OCI-LY3 (cell line): ENCODE measurements at regions not wholly inside any gene's neighbourhood (a gene's known extent, or its start where the extent isn't known, plus 50 kb on each side); places are given as distances from the start of the nearest gene placed in this dataset.

Experiments used
- H2AFZ ChIP-seq: fragments of 200-600, 300-600 bp; shearing (Covaris generic); 2 replicates; pipeline ENCODE4 v1.6.0; 2014; ENCODE audit warnings: antibody characterized with exemption, low read depth, low read length
- H3K27ac ChIP-seq: fragments of 200-600, 300-600 bp; sonication (generic); 2 replicates; pipeline ENCODE4 v1.5.1; 2014; ENCODE audit warnings: mild to moderate bottlenecking, low read length, moderate library complexity, mixed read lengths
- H3K27me3 ChIP-seq: fragments of 200-600, 300-600 bp; sonication (generic); 2 replicates; pipeline ENCODE4 v1.6.1; 2014; ENCODE audit warnings: low read depth, low read length, mixed read lengths
- H3K36me3 ChIP-seq: fragments of 200-600, 300-600 bp; sonication (generic); replicated peaks from 2 replicates; pipeline ENCODE3; 2014; ENCODE audit warnings: low read depth, low read length, mixed read lengths
- H3K4me1 ChIP-seq: fragments of 300-600, 200-600 bp; sonication (generic); 2 replicates; pipeline ENCODE4 v1.6.1; 2014; ENCODE audit warnings: low read length, mixed read lengths
- H3K4me2 ChIP-seq: fragments of 200-600, 300-600 bp; sonication (generic); 2 replicates; pipeline ENCODE4 v1.6.1; 2014; ENCODE audit warnings: low read length, mixed read lengths
- H3K4me3 ChIP-seq: fragments of 300-600, 200-600 bp; sonication (generic); 2 replicates; pipeline ENCODE4 v1.5.1; 2014; ENCODE audit warnings: antibody characterized with exemption, mild to moderate bottlenecking, low read length, moderate library complexity
- H3K79me2 ChIP-seq: fragments of 300-600, 200-600 bp; shearing (Covaris generic); 2 replicates; pipeline ENCODE4 v1.6.1; 2014; ENCODE audit warnings: mild to moderate bottlenecking, low read length, mixed read lengths
- H3K9ac ChIP-seq: fragments of 300-600, 200-600 bp; shearing (Covaris generic); 2 replicates; pipeline ENCODE4 v1.6.0; 2014; ENCODE audit warnings: mild to moderate bottlenecking, low read length, moderate library complexity
- H3K9me3 ChIP-seq: fragments of 200-600, 300-600 bp; shearing (Covaris generic); 2 replicates; pipeline ENCODE4 v1.6.1; 2014; ENCODE audit warnings: low read length, mixed read lengths; ENCODE audit not compliant: insufficient read depth
- H4K20me1 ChIP-seq: fragments of 200-600, 300-600 bp; sonication (generic); 2 replicates; pipeline ENCODE4 v1.6.1; 2016; ENCODE audit warnings: low read length, mixed read lengths; ENCODE audit not compliant: insufficient read depth
- EZH2phosphoT487 ChIP-seq: fragments of 200-600 bp; shearing (Covaris generic); IDR thresholded peaks from 2 replicates; pipeline ENCODE4 v1.6.1; 2018; ENCODE audit warnings: antibody characterized with exemption, mixed run types, low read depth
- TF ChIP-seq, protein P1 (sequence below): fragments of 200-600, 300-600 bp; sonication (generic); IDR thresholded peaks from 2 replicates; pipeline ENCODE4 v1.5.1; 2014; ENCODE audit warnings: antibody characterized with exemption, low read length, low read depth

- Histone ChIP-seq H3K4me2 (no peak overlapping the region), H3K4me1 (no peaks in the 10 kb centered on the region), H3K27me3 (no peaks in the 10 kb centered on the region), H3K4me3 (no peak overlapping the region), H3K9me3 (no peaks in the 10 kb centered on the region), H3K36me3 (no peaks in the 10 kb centered on the region), H4K20me1 (no peaks in the 10 kb centered on the region), H3K27ac (no peak overlapping the region), H3K9ac (no peak overlapping the region), H3K79me2 (no peaks in the 10 kb centered on the region), H2AFZ (no peak overlapping the region)
- TF ChIP-seq EZH2phosphoT487, result no peak
- TF ChIP-seq, protein P1, sequence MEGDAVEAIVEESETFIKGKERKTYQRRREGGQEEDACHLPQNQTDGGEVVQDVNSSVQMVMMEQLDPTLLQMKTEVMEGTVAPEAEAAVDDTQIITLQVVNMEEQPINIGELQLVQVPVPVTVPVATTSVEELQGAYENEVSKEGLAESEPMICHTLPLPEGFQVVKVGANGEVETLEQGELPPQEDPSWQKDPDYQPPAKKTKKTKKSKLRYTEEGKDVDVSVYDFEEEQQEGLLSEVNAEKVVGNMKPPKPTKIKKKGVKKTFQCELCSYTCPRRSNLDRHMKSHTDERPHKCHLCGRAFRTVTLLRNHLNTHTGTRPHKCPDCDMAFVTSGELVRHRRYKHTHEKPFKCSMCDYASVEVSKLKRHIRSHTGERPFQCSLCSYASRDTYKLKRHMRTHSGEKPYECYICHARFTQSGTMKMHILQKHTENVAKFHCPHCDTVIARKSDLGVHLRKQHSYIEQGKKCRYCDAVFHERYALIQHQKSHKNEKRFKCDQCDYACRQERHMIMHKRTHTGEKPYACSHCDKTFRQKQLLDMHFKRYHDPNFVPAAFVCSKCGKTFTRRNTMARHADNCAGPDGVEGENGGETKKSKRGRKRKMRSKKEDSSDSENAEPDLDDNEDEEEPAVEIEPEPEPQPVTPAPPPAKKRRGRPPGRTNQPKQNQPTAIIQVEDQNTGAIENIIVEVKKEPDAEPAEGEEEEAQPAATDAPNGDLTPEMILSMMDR, result no peak
Observed at GRCh38 chr20:21936261-21936660, 230.8 kb downstream of the PAX1 start.

DNA sequence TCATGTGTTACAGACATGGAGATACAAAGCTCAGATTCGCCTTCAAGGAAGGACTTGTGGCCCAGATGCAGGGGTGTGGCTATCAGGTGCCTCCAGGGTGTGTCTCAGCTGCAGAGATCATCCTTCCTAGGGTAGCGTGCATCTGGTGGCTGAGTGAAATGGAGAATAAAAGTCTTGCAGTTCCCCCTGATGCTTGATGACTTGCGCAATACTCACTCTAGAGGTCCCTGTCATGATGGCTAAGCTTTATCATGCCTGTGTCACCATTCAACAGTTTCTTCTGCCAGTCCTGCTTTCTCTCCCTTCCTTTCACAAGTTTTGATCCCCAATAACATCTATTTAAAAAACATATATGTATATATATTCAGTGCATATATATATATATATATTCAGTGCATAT, 228.1 kb downstream of the PAX1 start:
- Histone ChIP-seq H3K36me3 (no peaks in the 10 kb centered on the region), H3K27me3 (no peaks in the 10 kb centered on the region), H3K9ac (no peak overlapping the region), H3K4me1 (no peaks in the 10 kb centered on the region), H2AFZ (no peak overlapping the region), H3K4me3 (no peak overlapping the region), H3K4me2 (no peak overlapping the region), H3K27ac (no peak overlapping the region), H3K79me2 (no peaks in the 10 kb centered on the region), H4K20me1 (no peaks in the 10 kb centered on the region), H3K9me3 (no peaks in the 10 kb centered on the region)
- TF ChIP-seq, protein P1, result no peak
- TF ChIP-seq EZH2phosphoT487, result no peak

DNA sequence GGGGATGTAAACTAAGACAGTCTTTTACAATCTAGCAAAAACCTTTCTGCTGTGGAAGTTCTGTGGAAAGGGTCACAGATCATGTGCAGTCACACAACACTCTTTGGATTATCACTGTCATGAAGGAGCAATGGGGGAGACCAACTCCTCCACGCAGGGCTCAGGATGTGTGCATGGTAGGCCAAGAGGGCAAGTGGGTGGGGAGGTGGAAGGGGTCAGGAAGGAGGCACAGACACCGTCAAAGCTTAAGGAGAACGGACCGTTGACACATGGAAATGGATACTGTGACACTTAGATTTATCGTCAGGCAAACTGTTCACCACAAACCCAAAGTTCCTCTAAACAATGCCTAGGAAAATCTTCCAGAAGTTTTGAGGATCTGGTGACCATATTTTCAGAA, 215.8 kb downstream of the PAX1 start:
- Histone ChIP-seq H3K4me2 (no peak overlapping the region), H3K9ac (no peak overlapping the region), H3K9me3 (no peaks in the 10 kb centered on the region), H3K27me3 (no peaks in the 10 kb centered on the region), H4K20me1 (no peaks in the 10 kb centered on the region), H3K4me3 (no peak overlapping the region), H3K4me1 (no peaks in the 10 kb centered on the region), H2AFZ (no peak overlapping the region), H3K27ac (no peak overlapping the region), H3K36me3 (no peaks in the 10 kb centered on the region), H3K79me2 (no peaks in the 10 kb centered on the region)
- TF ChIP-seq, protein P1, result no peak
- TF ChIP-seq EZH2phosphoT487, result no peak

DNA sequence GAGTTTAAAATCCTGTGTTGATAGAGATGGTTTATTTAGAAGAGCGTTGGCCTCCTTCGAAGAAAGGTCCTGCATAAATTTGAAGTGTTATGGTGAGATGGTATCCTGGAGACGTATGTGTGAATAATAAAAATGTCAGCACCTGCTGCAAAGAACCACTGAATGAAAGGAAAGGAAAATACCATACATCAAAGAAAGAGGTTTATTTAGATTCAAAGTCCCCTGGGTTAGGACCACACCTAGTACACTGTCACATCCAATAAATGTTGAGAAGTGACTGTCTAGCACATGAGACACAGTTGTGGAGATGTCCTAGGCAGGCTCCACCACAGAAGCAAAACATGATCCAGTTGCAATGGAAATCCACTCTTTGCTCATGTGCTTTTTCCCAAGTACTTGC, 214.7 kb downstream of the PAX1 start:
- H3K9ac ChIP-seq, result no peak overlapping the region
- H3K36me3 ChIP-seq, result no peaks in the 10 kb centered on the region
- no peaks in the 10 kb centered on the region for H4K20me1 ChIP-seq
- H2AFZ ChIP-seq, result no peak overlapping the region
- no peak for TF ChIP-seq EZH2phosphoT487
- TF ChIP-seq, protein P1, result no peak
- H3K4me1 ChIP-seq, result no peaks in the 10 kb centered on the region
- H3K27ac ChIP-seq, result no peak overlapping the region
- H3K4me2 ChIP-seq, result no peak overlapping the region
- no peaks in the 10 kb centered on the region for H3K9me3 ChIP-seq
- H3K27me3 ChIP-seq, result no peaks in the 10 kb centered on the region
- H3K4me3 ChIP-seq, result no peak overlapping the region
- H3K79me2 ChIP-seq, result no peaks in the 10 kb centered on the region
